Ectodermal cell (in vitro differentiated cells): ENCODE measurements at regions not wholly inside any gene's neighbourhood (a gene's known extent, or its start where the extent isn't known, plus 50 kb on each side); places are given as distances from the start of the nearest gene placed in this dataset.

Source experiments
- H3K27ac ChIP-seq: 2 replicates; pipeline ENCODE4 v1.7.0; 2013; ENCODE audit warnings: mild to moderate bottlenecking, low read depth, low read length; ENCODE audit not compliant: insufficient read depth, poor library complexity, severe bottlenecking
- H3K27me3 ChIP-seq: 2 replicates; pipeline ENCODE4 v1.7.0; 2013; ENCODE audit warnings: mild to moderate bottlenecking, low read length; ENCODE audit not compliant: insufficient read depth, control insufficient read depth, poor library complexity, severe bottlenecking
- H3K36me3 ChIP-seq: one replicate; pipeline ENCODE4 v1.7.0; 2013; ENCODE audit warnings: low read length; ENCODE audit not compliant: control insufficient read depth, insufficient read depth
- H3K4me1 ChIP-seq: one replicate; pipeline ENCODE4 v1.7.0; 2013; ENCODE audit warnings: low read length; ENCODE audit not compliant: control insufficient read depth, insufficient read depth
- H3K4me3 ChIP-seq: 2 replicates; pipeline ENCODE4 v1.7.0; 2013; ENCODE audit warnings: low read depth, low read length, control low read depth; ENCODE audit not compliant: insufficient read depth
- H3K9me3 ChIP-seq: 2 replicates; pipeline ENCODE4 v1.7.0; 2013; ENCODE audit warnings: mild to moderate bottlenecking, low read length, moderate library complexity; ENCODE audit not compliant: control insufficient read depth
- WGBS, 2 experiments: methylation state at CpG; one replicate each; pipeline ENCODE4 v1.1.7; 2013; ENCODE audit warnings: missing lambda C conversion rate in 2 of 2; 5-methylcytosine and 5-hydroxymethylcytosine counted together

GRCh38 chr7:88522771-88523293 is 216.1 kb upstream of the STEAP4 start:
- no peaks in the 10 kb centered on the region for H3K36me3 ChIP-seq
- H3K27ac ChIP-seq, result no peak overlapping the region
- WGBS, 2 experiments, result 70 to 71% methylated on average over 2 of the region's 2 CpGs
- no peak overlapping the region for H3K4me3 ChIP-seq
- no peaks in the 10 kb centered on the region for H3K27me3 ChIP-seq
- no peaks in the 10 kb centered on the region for H3K9me3 ChIP-seq
- H3K4me1 ChIP-seq, result no peaks in the 10 kb centered on the region

GRCh38 chr7:88516429-88516828 is 209.7 kb upstream of the STEAP4 start:
- H3K27ac ChIP-seq, result no peak overlapping the region

GRCh38 chr7:88515301-88515700 is 208.6 kb upstream of the STEAP4 start:
- Histone ChIP-seq H3K4me1 (no peaks in the 10 kb centered on the region), H3K27me3 (no peaks in the 10 kb centered on the region), H3K36me3 (no peaks in the 10 kb centered on the region), H3K9me3 (no peaks in the 10 kb centered on the region), H3K4me3 (no peak overlapping the region), H3K27ac (no peak overlapping the region)
- WGBS, 2 experiments, result 93 to 100% methylated on average over 1 of the region's 1 CpG

More at GRCh38 chr7:88516429-88516828, 209.7 kb upstream of the STEAP4 start:
- Histone ChIP-seq H3K36me3 (no peaks in the 10 kb centered on the region), H3K4me1 (no peaks in the 10 kb centered on the region), H3K9me3 (no peaks in the 10 kb centered on the region), H3K27me3 (no peaks in the 10 kb centered on the region), H3K4me3 (no peak overlapping the region)
- WGBS, 2 experiments, result 93 to 100% methylated on average over 1 of the region's 1 CpG

DNA sequence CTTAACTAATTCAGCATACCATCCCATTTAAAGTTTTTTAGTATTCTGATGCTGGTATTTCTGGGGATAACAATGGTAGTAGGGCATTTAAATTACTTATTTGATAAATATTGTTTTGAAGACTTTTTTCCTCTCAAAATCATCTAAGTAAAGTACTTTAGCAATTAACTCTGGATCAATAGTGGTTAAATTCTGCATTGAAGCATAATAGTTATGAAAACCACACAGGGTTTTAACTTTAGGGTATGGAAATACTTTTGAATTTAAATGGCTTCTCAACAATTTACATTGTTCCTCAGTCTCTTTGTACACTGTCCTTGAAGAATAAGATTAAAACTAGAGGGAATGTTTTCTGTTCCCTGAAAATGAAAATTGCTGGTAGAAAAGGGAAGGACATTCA is 202.6 kb upstream of the STEAP4 start:
- H3K9me3 ChIP-seq, result no peaks in the 10 kb centered on the region
- H3K27me3 ChIP-seq, result no peaks in the 10 kb centered on the region
- no peaks in the 10 kb centered on the region for H3K36me3 ChIP-seq
- no peak overlapping the region for H3K27ac ChIP-seq
- H3K4me3 ChIP-seq, result no peak overlapping the region
- H3K4me1 ChIP-seq, result no peaks in the 10 kb centered on the region

DNA sequence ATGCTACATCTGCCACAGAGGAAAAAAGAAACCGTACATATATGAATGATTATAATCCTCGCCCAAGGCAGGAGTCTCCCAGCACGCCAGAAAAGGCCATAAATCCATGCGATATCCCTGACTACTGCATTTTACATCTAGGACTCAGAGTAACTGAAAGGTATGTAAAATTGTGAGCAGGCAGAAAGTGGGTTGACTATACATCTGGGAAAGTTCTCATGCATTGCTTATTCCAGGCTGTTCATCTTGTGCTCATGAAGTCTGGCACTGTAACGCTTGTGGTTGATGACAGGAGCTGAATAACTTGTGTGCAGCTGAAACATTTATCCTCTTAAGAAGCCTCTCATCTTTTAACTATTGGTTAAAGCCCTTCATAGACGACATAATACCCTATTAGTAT is 193.4 kb upstream of the STEAP4 start:
- H3K27me3 ChIP-seq, result no peaks in the 10 kb centered on the region
- no peak overlapping the region for H3K4me3 ChIP-seq
- H3K4me1 ChIP-seq, result no peaks in the 10 kb centered on the region
- H3K36me3 ChIP-seq, result no peaks in the 10 kb centered on the region
- H3K27ac ChIP-seq, result no peak overlapping the region
- WGBS, 2 experiments, result 96 to 100% methylated on average over 5 of the region's 6 CpGs
- H3K9me3 ChIP-seq, result no peaks in the 10 kb centered on the region

DNA sequence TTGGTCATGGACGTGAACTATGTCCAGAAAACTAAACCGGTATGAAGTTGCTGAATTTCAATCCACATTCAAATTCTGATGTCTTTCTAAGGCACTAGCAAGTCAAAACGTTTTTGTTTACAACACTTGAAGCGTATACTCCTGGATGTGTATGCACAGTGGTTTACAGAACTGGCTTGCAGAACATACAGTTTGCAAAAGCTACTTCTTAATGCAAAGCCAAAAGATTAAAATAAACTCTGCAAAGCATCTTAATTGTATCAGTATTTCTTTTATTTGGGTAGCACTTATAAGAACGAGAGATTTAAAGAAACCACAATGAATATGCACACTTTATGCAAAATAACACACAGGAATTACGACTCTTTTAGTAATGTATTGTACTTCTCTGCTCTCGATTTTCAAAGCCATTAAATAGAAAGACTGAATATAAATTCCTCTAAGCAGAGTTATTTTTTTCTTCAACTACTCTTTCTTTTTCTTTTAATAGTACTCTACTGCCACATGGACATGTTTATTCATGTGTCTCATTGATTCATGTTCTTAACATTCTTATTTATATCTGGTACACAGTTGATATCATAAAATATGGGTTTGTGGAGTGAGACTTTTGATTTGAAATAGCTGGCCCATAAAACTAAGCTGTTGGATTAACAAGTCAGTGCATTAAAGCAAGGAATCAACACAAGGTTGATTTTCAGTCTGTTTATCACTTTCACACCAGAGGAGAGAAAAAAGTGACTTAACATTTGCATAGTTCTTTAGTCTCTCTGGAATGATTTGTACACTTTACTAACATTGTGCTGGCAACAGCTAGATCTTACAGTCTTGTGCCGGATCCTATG is 189.4 kb upstream of the STEAP4 start:
- H3K27me3 ChIP-seq, result no peaks in the 10 kb centered on the region
- H3K27ac ChIP-seq, result no peak overlapping the region
- no peaks in the 10 kb centered on the region for H3K4me1 ChIP-seq
- H3K9me3 ChIP-seq, result no peaks in the 10 kb centered on the region
- H3K36me3 ChIP-seq, result no peaks in the 10 kb centered on the region
- no peak overlapping the region for H3K4me3 ChIP-seq
- 85 to 91% methylated on average over 7 to 8 of the region's 8 CpGs for WGBS, 2 experiments

DNA sequence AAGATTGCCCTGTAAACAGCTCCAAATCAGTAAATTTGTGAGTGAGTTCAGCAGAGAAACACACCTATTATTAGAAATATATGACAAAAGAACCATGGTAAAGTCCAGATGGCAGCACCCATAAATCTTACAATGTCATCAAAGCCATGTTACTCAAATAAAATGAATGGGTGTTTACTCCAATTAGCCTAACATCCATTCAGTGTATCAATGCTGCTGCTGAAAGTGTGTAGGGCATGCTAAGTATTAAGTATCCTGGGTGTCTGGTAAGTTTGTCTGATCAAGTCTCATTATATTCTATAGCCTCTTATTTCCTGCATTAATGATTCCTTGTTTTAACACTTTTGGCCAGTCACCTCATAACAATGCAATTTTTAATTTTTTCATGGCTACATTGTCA is 185.5 kb upstream of the STEAP4 start:
- no peak overlapping the region for H3K4me3 ChIP-seq
- no peaks in the 10 kb centered on the region for H3K9me3 ChIP-seq
- H3K27ac ChIP-seq, result no peak overlapping the region
- no peaks in the 10 kb centered on the region for H3K4me1 ChIP-seq
- H3K36me3 ChIP-seq, result no peaks in the 10 kb centered on the region
- no peaks in the 10 kb centered on the region for H3K27me3 ChIP-seq

GRCh38 chr7:88490874-88491273 is 184.2 kb upstream of the STEAP4 start:
- H3K4me3 ChIP-seq, result no peak overlapping the region
- H3K36me3 ChIP-seq, result no peaks in the 10 kb centered on the region
- H3K9me3 ChIP-seq, result no peaks in the 10 kb centered on the region
- H3K4me1 ChIP-seq, result no peaks in the 10 kb centered on the region
- WGBS, 2 experiments, result 75 to 81% methylated on average over 2 to 3 of the region's 3 CpGs
- H3K27me3 ChIP-seq, result no peaks in the 10 kb centered on the region
- H3K27ac ChIP-seq, result no peak overlapping the region

- Histone ChIP-seq H3K9me3 (no peaks in the 10 kb centered on the region), H3K27me3 (no peaks in the 10 kb centered on the region), H3K4me3 (no peak overlapping the region), H3K4me1 (no peaks in the 10 kb centered on the region), H3K36me3 (no peaks in the 10 kb centered on the region), H3K27ac (no peak overlapping the region)
- 91 to 96% methylated on average over 5 of the region's 5 CpGs for WGBS, 2 experiments
Measured at GRCh38 chr7:88490161-88490560, 183.5 kb upstream of the STEAP4 start.

- H3K4me1 ChIP-seq, result no peaks in the 10 kb centered on the region
- H3K27ac ChIP-seq, result no peak overlapping the region
- no peaks in the 10 kb centered on the region for H3K36me3 ChIP-seq
- H3K27me3 ChIP-seq, result no peaks in the 10 kb centered on the region
- no peak overlapping the region for H3K4me3 ChIP-seq
- H3K9me3 ChIP-seq, result no peaks in the 10 kb centered on the region
- WGBS, 2 experiments, result 88 to 95% methylated on average over 1 to 2 of the region's 2 CpGs
Measured at GRCh38 chr7:88485821-88486220, 179.1 kb upstream of the STEAP4 start.
